GM19023 (cell line): ENCODE measurements at regions not wholly inside any gene's neighbourhood (a gene's known extent, or its start where the extent isn't known, plus 50 kb on each side); places are given as distances from the start of the nearest gene placed in this dataset.

ENCODE experiments used
- ATAC-seq: cut with Tn5 transposase; IDR thresholded peaks from one replicate; pipeline ENCODE4 v1.9.1; 2021; ENCODE audit warnings: mild to moderate bottlenecking, moderate library complexity; ENCODE audit not compliant: unreplicated experiment

DNA sequence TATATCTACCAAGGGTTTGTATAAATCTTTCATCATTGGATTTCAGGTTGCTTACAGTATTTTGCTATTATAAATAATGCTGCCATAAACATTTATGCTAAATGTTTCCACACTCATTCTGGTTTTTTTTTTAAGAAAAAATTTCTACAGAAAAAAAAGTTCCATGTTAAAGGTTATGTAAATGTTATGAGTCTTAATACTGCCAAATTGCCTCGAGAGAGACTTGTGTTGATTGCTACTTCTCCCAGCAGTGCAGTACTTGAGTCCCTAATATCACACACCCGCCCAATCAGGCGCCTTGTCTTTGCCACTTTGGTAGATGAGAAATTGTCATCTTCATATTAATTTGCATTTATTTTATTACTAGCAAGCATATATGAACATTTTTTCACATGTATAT, 96.7 kb upstream of the TMEM26 start:
- no peak for ATAC-seq

DNA sequence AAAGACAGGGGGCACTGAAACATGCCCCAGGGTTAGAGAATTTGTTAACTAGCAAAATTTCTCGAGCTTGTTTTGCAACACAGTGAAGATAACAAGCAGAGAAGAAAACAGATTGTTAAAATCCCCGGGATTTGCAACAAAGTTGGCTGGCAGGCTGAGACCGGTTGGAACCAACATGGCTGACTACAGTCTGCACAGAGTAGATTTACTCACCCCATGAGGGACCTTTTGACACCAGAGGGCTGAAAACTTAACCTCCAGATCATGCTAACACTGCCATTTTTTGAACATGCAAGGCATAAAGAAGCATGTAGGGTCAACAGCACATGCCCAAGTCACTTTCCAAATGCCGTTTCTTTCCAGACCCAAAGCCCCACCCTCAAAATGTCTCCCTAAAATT, 95.2 kb upstream of the TMEM26 start:
- no peak for ATAC-seq

DNA sequence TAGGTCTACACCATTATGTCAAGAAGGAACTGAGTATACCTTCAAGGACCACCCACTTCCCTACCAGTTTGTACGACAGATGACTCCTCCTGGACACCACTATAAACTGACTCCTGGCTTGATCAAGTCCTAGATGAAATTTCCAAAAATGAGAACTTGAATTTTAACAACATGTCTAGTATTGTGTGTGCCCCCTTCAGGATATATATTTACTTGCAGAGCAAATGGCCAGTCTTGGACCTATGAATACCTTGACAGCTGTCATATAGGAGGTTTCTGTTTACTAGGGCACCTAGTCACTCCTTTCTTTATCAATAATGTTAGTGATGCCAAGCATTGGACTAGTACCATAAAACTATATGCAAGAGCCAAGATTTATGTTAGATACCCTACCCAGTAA, 94.1 kb upstream of the TMEM26 start:
- ATAC-seq: no peak

DNA sequence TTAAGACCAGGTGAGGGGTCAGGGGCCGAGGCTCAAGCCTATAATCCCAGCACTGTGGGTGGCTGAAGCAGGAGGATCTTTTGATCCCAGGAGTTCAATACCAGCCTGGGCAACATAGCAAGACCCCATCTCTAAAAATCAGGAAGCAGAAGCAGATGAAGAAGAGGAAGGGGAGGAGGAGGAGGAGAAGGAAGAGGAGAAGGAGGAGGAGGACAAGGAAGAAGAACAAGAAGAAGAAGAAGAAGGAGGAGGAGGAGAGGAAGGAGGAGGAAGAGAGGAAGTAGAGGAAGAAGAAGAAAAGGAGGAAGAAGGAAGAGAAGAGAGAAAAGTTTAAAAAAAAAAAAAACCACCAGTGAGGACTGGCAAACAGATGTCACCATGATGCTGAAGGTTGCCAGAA, 92.0 kb upstream of the TMEM26 start:
- ATAC-seq: no peak

DNA sequence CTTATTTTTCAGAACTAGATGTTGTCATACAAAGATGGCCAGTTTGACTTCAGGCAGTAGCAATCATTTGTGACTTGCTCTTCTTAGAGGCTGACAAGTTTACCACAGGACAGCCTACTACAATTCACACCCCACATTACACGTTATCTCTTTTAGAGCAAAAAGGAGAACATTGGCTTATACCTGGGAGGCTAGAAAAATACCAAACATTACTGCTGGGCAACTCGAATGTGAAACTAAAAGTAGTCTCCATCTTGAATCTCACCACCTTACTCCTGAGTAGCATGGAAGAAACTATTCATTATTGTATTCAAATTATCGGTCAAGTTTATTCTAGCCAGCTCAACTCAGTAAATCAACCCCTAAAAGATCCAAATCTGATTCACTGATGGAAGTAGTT, 90.7 kb upstream of the TMEM26 start:
- ATAC-seq: no peak

- no peak for ATAC-seq
Measured at GRCh38 chr10:61542596-61542995, 89.4 kb upstream of the TMEM26 start.

GRCh38 chr10:61541960-61542359, 88.8 kb upstream of the TMEM26 start:
- ATAC-seq: no peak

DNA sequence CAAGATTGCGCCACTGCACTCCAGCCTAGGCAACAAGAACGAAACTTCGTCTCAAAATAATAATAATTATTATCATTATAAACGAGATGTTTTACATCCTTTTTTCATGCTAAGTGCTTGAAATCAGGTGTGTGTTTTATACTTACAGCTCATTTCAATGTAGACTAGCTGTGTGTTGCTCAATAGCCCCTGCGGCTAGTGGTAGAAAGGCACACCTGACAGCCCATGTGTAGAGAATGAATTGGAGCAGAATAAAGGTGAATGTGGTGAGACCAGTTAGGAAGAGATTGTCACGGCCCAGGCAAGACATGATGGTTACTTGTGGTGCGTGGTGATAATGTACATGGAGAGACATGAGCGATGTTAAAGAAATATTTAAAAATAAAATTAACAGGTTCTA, 86.7 kb upstream of the TMEM26 start:
- no peak for ATAC-seq

DNA sequence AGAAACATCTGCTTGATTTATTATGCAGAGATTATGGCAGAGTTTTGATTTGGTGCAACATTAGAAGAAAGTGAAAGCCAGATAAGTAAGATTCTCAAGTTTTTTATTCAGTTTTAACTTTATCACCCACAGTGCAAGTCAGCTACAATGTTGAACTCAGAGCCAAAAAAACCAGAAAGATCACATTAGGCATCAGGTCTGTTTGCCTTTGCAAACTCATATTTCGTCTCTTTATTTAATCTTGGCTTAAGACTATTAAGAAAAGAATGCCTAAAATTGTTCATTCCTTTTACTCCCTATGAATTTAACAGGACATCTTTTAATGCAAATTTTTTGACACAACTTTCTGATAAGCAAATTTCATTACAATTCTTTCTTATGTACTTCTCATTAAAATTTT, 76.0 kb upstream of the TMEM26 start:
- no peak for ATAC-seq

- no peak for ATAC-seq
Measured at GRCh38 chr10:61503051-61503450, 49.9 kb upstream of the TMEM26 start.
